Trophoblast cell (in vitro differentiated cells and primary cell): ENCODE measurements at regions not wholly inside any gene's neighbourhood (a gene's known extent, or its start where the extent isn't known, plus 50 kb on each side); places are given as distances from the start of the nearest gene placed in this dataset.

Source experiments
- DNase-seq, 2 donors: peaks; one replicate each; pipeline ENCODE4 v3.0.0-alpha.2; 2016
- H2AFZ ChIP-seq: 2 replicates; pipeline ENCODE4 v1.6.1; 2013; ENCODE audit warnings: low read length, moderate library complexity, mild to moderate bottlenecking; ENCODE audit not compliant: insufficient read depth, poor library complexity
- H2AK5ac ChIP-seq: 2 replicates; pipeline ENCODE4 v1.6.1; 2013; ENCODE audit warnings: mild to moderate bottlenecking, low read length
- H2BK120ac ChIP-seq: 2 replicates; pipeline ENCODE4 v1.6.1; 2013; ENCODE audit warnings: low read length, mild to moderate bottlenecking, moderate library complexity; ENCODE audit not compliant: insufficient read depth, poor library complexity
- H2BK12ac ChIP-seq: 2 replicates; pipeline ENCODE4 v1.6.1; 2013; ENCODE audit warnings: mild to moderate bottlenecking, low read length, moderate library complexity
- H2BK5ac ChIP-seq: 2 replicates; pipeline ENCODE4 v1.6.1; 2013; ENCODE audit warnings: low read length, low read depth, moderate library complexity, mild to moderate bottlenecking; ENCODE audit not compliant: poor library complexity
- H3K14ac ChIP-seq: 2 replicates; pipeline ENCODE4 v1.6.1; 2013; ENCODE audit warnings: mild to moderate bottlenecking, low read length
- H3K18ac ChIP-seq: 2 replicates; pipeline ENCODE4 v1.6.1; 2013; ENCODE audit warnings: mild to moderate bottlenecking, low read length
- H3K23ac ChIP-seq: 2 replicates; pipeline ENCODE4 v1.6.1; 2013; ENCODE audit warnings: low read length
- H3K27ac ChIP-seq: 2 replicates; pipeline ENCODE4 v1.5.1; 2013; ENCODE audit warnings: low read depth, mild to moderate bottlenecking, inconsistent platforms, low read length, moderate library complexity
- H3K27me3 ChIP-seq: 2 replicates; pipeline ENCODE4 v1.6.1; 2013; ENCODE audit warnings: inconsistent platforms, mild to moderate bottlenecking, low read length, moderate library complexity; ENCODE audit not compliant: insufficient read depth
- H3K36me3 ChIP-seq, 2 experiments: 1 replicate in 1 of 2; 2 replicates in 1 of 2; pipeline ENCODE4 v1.6.1; 2013; ENCODE audit warnings: low read length in 2 of 2, mild to moderate bottlenecking in 2 of 2, moderate library complexity in 1 of 2; ENCODE audit not compliant: insufficient read depth in 2 of 2, control insufficient read depth in 1 of 2
- H3K4ac ChIP-seq: 2 replicates; pipeline ENCODE4 v1.6.1; 2013; ENCODE audit warnings: low read depth, mild to moderate bottlenecking, low read length, moderate library complexity
- H3K4me1 ChIP-seq, 2 experiments: 1 replicate in 1 of 2; 2 replicates in 1 of 2; pipeline ENCODE4 v1.6.1; 2013; ENCODE audit warnings: low read length in 2 of 2, mild to moderate bottlenecking in 2 of 2, moderate library complexity in 1 of 2; ENCODE audit not compliant: insufficient read depth in 2 of 2, control insufficient read depth in 1 of 2
- H3K4me2 ChIP-seq: 2 replicates; pipeline ENCODE4 v1.6.1; 2013; ENCODE audit warnings: inconsistent platforms, mild to moderate bottlenecking, low read length, moderate library complexity
- H3K4me3 ChIP-seq: 2 replicates; pipeline ENCODE4 v1.5.1; 2013; ENCODE audit warnings: mild to moderate bottlenecking, low read depth, low read length, inconsistent platforms
- H3K79me1 ChIP-seq: one replicate; pipeline ENCODE4 v1.6.1; 2013; ENCODE audit warnings: low read length
- H3K79me2 ChIP-seq: 2 replicates; pipeline ENCODE4 v1.6.1; 2013; ENCODE audit warnings: low read length, mild to moderate bottlenecking; ENCODE audit not compliant: control insufficient read depth, insufficient read depth, poor library complexity
- H3K9ac ChIP-seq: 2 replicates; pipeline ENCODE4 v1.6.1; 2013; ENCODE audit warnings: mild to moderate bottlenecking, low read length
- H3K9me3 ChIP-seq: 2 replicates; pipeline ENCODE4 v1.6.1; 2013; ENCODE audit warnings: low read depth, mild to moderate bottlenecking, control low read depth, inconsistent platforms, low read length; ENCODE audit not compliant: insufficient read depth
- H4K12ac ChIP-seq: 2 replicates; pipeline ENCODE4 v1.6.1; 2013; ENCODE audit warnings: low read depth, mild to moderate bottlenecking, low read length, moderate library complexity
- H4K8ac ChIP-seq: 2 replicates; pipeline ENCODE4 v1.6.1; 2013; ENCODE audit warnings: low read depth, mild to moderate bottlenecking, low read length, moderate library complexity
- H4K91ac ChIP-seq: one replicate; pipeline ENCODE4 v1.6.1; 2013; ENCODE audit warnings: low read depth, mild to moderate bottlenecking, low read length, moderate library complexity
- WGBS: extraction: QIAGEN DNeasy Blood & Tissue Kit; methylation state at CpG from one replicate; pipeline ENCODE4 v1.1.7; 2013; ENCODE audit warnings: missing lambda C conversion rate; ENCODE audit not compliant: insufficient read length, insufficient coverage; ENCODE audit errors: extremely low coverage; 5-methylcytosine and 5-hydroxymethylcytosine counted together

GRCh38 chr18:76605341-76605929 lies 110.4 kb upstream of the ZNF516 start:
- H4K12ac ChIP-seq = no peak overlapping the region
- H3K27me3 ChIP-seq = no peaks in the 10 kb centered on the region
- H2AK5ac ChIP-seq = no peak overlapping the region
- DNase-seq = no peak
- no peaks in the 10 kb centered on the region for H3K79me2 ChIP-seq
- H2BK120ac ChIP-seq = no peak overlapping the region
- H2BK12ac ChIP-seq = no peak overlapping the region
- WGBS = 100% methylated on average over 5 of the region's 5 CpGs
- H3K79me1 ChIP-seq = no peaks in the 10 kb centered on the region
- H3K27ac ChIP-seq = no peak overlapping the region
- H4K91ac ChIP-seq = no peak overlapping the region
- no peak overlapping the region for H3K14ac ChIP-seq
- H3K18ac ChIP-seq = no peak overlapping the region
- H3K4me3 ChIP-seq = no peak overlapping the region
- no peak overlapping the region for H3K23ac ChIP-seq
- peaks cover 0 to 1% of the 10 kb centered on the region in 2 experiments for H3K36me3 ChIP-seq
- no peak overlapping the region for H2AFZ ChIP-seq
- H3K9me3 ChIP-seq = no peaks in the 10 kb centered on the region
- H3K4me2 ChIP-seq = no peak overlapping the region
- no peak overlapping the region for H3K9ac ChIP-seq
- no peaks in the 10 kb centered on the region for H3K4me1 ChIP-seq
- H3K4ac ChIP-seq = no peak overlapping the region
- H4K8ac ChIP-seq = no peak overlapping the region
- H2BK5ac ChIP-seq = no peak overlapping the region

- no peak overlapping the region for H4K8ac ChIP-seq
- no peaks in the 10 kb centered on the region for H3K4me1 ChIP-seq
These were observed 109.8 kb upstream of the ZNF516 start for GRCh38 chr18:76604935-76605240.

GRCh38 chr18:76604108-76604934 lies 109.3 kb upstream of the ZNF516 start:
- Histone ChIP-seq H2BK12ac (no peak overlapping the region), H3K18ac (no peak overlapping the region), H3K14ac (no peak overlapping the region), H3K27ac (no peak overlapping the region), H3K4me3 (no peak overlapping the region), H3K4me2 (no peak overlapping the region), H3K79me2 (no peaks in the 10 kb centered on the region), H2BK120ac (no peak overlapping the region), H3K36me3 (peaks cover 0 to 1% of the 10 kb centered on the region in 2 experiments), H3K9ac (no peak overlapping the region), H2AK5ac (no peak overlapping the region), H2AFZ (no peak overlapping the region), H3K4me1 (no peaks in the 10 kb centered on the region), H4K12ac (no peak overlapping the region), H2BK5ac (no peak overlapping the region), H3K23ac (no peak overlapping the region), H3K79me1 (no peaks in the 10 kb centered on the region), H3K9me3 (no peaks in the 10 kb centered on the region), H3K4ac (no peak overlapping the region), H3K27me3 (no peaks in the 10 kb centered on the region), H4K8ac (no peak overlapping the region), H4K91ac (no peak overlapping the region)
- DNase-seq = no peak
- WGBS = no CpG with 5 or more reads among the region's 14 CpGs

More at GRCh38 chr18:76604935-76605240, 109.8 kb upstream of the ZNF516 start:
- Histone ChIP-seq H4K12ac (no peak overlapping the region), H4K91ac (no peak overlapping the region), H2AK5ac (no peak overlapping the region), H3K79me1 (no peaks in the 10 kb centered on the region), H3K4ac (no peak overlapping the region), H3K79me2 (no peaks in the 10 kb centered on the region), H2BK120ac (no peak overlapping the region), H3K4me3 (no peak overlapping the region), H3K4me2 (no peak overlapping the region), H3K27me3 (no peaks in the 10 kb centered on the region), H3K18ac (no peak overlapping the region), H2BK5ac (no peak overlapping the region), H3K23ac (no peak overlapping the region), H2AFZ (no peak overlapping the region), H3K14ac (no peak overlapping the region), H3K9me3 (no peaks in the 10 kb centered on the region), H3K9ac (no peak overlapping the region), H3K36me3 (peaks cover 0 to 1% of the 10 kb centered on the region in 2 experiments), H3K27ac (no peak overlapping the region), H2BK12ac (no peak overlapping the region)
- no CpG with 5 or more reads among the region's 3 CpGs for WGBS
- no peak for DNase-seq

- Histone ChIP-seq H3K18ac (no peak overlapping the region), H2AFZ (no peak overlapping the region), H3K36me3 (peaks cover 0 to 1% of the 10 kb centered on the region in 2 experiments), H2BK5ac (no peak overlapping the region), H3K14ac (no peak overlapping the region), H3K4me2 (no peak overlapping the region), H3K27ac (no peak overlapping the region), H4K12ac (no peak overlapping the region), H3K4me1 (no peaks in the 10 kb centered on the region), H3K4ac (no peak overlapping the region), H3K4me3 (no peak overlapping the region), H3K9me3 (no peaks in the 10 kb centered on the region), H4K8ac (no peak overlapping the region), H3K79me2 (no peaks in the 10 kb centered on the region), H3K27me3 (no peaks in the 10 kb centered on the region), H3K9ac (no peak overlapping the region), H2BK120ac (no peak overlapping the region), H2BK12ac (no peak overlapping the region), H3K23ac (no peak overlapping the region), H4K91ac (no peak overlapping the region), H3K79me1 (no peaks in the 10 kb centered on the region), H2AK5ac (no peak overlapping the region)
- no CpG with 5 or more reads among the region's 5 CpGs for WGBS
- DNase-seq = no peak
These were observed 107.1 kb upstream of the ZNF516 start for GRCh38 chr18:76602191-76602590.
